H1 (cell line): ENCODE measurements at regions not wholly inside any gene's neighbourhood (a gene's known extent, or its start where the extent isn't known, plus 50 kb on each side); places are given as distances from the start of the nearest gene placed in this dataset.

ENCODE experiments used
- CBX8 ChIP-seq: fragments of 300-800, 300-1000 bp; sonication (generic); IDR thresholded peaks from 2 replicates; pipeline ENCODE4 v1.7.1; 2016; ENCODE audit warnings: low read depth, low read length, borderline replicate concordance
- EGR1 ChIP-seq: IDR thresholded peaks from 2 replicates; pipeline ENCODE4 v1.6.1; 2011; ENCODE audit warnings: low read depth, low read length, borderline replicate concordance
- EP300 ChIP-seq, 2 experiments: IDR thresholded peaks; 1 replicate in 1 of 2; 2 replicates in 1 of 2; pipeline ENCODE4 v1.6.1; 2011 to 2012; ENCODE audit warnings: low read depth in 2 of 2, low read length in 2 of 2, mild to moderate bottlenecking in 2 of 2, borderline replicate concordance in 1 of 2, inconsistent platforms in 1 of 2, moderate library complexity in 1 of 2
- KDM1A ChIP-seq: fragments of 200-600, 300-600 bp; sonication (generic); IDR thresholded peaks from 2 replicates; pipeline ENCODE4 v1.7.1; 2016; ENCODE audit warnings: mild to moderate bottlenecking, low read length, borderline replicate concordance
- POLR2A ChIP-seq, 2 experiments: IDR thresholded peaks; 1 replicate in 1 of 2; 2 replicates in 1 of 2; pipeline ENCODE4 v1.6.1; 2011; ENCODE audit warnings: low read depth in 2 of 2, low read length in 2 of 2, mild to moderate bottlenecking in 2 of 2; ENCODE audit errors: control extremely low read depth in 1 of 2
- POLR2AphosphoS5 ChIP-seq: IDR thresholded peaks from 2 replicates; pipeline ENCODE4 v1.6.1; 2011; ENCODE audit warnings: low read depth, low read length
- TF ChIP-seq, protein P1 (sequence below), 3 experiments: IDR thresholded peaks; 1 replicate in 2 of 3; 2 replicates in 1 of 3; pipeline versions ENCODE4 v1.5.1 to v1.6.1; 2011; ENCODE audit warnings: low read length in 3 of 3, mild to moderate bottlenecking in 3 of 3, inconsistent platforms in 2 of 3, low read depth in 1 of 3, moderate library complexity in 1 of 3; ENCODE audit not compliant: insufficient read depth in 1 of 3; ENCODE audit errors: control extremely low read depth in 1 of 3
- TF ChIP-seq, protein P2 (sequence below): IDR thresholded peaks from 2 replicates; pipeline ENCODE4 v1.6.1; 2011; ENCODE audit warnings: low read length, improper control_type of control experiment

DNA sequence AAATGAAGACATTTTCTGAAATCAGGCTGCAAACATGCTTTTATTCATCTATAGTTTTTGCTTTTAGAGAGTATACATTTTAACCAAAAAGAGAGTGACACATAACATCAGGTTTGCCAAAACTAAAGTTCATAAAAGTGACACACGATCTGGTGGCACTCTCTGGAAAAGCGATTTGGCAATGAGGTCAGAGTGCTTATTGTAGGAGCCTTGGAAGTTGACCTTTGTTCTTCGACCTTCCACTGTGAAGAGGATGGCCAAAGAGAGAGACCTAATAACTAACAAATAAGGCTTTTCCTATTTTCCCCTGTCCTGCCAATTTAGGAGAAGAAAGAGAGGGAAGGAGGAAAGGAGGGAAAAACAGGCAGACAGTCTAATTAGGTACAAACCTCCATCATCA is 230.1 kb downstream of the SIM1 start:
- TF ChIP-seq KDM1A (no peak), CBX8 (no peak), EP300 (IDR thresholded peaks at IDR 0.05; ENCODE audit: borderline replicate concordance in 1 of 2, low read depth in 2 of 2, low read length in 2 of 2) (no peak), EGR1 (no peak), POLR2AphosphoS5 (no peak), POLR2A (IDR thresholded peaks at IDR 0.05; ENCODE audit: control extremely low read depth in 1 of 2, low read depth in 2 of 2, low read length in 2 of 2) (no peak)
- TF ChIP-seq, protein P1, sequence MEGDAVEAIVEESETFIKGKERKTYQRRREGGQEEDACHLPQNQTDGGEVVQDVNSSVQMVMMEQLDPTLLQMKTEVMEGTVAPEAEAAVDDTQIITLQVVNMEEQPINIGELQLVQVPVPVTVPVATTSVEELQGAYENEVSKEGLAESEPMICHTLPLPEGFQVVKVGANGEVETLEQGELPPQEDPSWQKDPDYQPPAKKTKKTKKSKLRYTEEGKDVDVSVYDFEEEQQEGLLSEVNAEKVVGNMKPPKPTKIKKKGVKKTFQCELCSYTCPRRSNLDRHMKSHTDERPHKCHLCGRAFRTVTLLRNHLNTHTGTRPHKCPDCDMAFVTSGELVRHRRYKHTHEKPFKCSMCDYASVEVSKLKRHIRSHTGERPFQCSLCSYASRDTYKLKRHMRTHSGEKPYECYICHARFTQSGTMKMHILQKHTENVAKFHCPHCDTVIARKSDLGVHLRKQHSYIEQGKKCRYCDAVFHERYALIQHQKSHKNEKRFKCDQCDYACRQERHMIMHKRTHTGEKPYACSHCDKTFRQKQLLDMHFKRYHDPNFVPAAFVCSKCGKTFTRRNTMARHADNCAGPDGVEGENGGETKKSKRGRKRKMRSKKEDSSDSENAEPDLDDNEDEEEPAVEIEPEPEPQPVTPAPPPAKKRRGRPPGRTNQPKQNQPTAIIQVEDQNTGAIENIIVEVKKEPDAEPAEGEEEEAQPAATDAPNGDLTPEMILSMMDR (IDR thresholded peaks at IDR 0.05; ENCODE audit: control extremely low read depth in 1 of 3, insufficient read depth in 1 of 3, low read depth in 1 of 3, low read length in 3 of 3): no peak
- TF ChIP-seq, protein P2, sequence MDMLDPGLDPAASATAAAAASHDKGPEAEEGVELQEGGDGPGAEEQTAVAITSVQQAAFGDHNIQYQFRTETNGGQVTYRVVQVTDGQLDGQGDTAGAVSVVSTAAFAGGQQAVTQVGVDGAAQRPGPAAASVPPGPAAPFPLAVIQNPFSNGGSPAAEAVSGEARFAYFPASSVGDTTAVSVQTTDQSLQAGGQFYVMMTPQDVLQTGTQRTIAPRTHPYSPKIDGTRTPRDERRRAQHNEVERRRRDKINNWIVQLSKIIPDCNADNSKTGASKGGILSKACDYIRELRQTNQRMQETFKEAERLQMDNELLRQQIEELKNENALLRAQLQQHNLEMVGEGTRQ: no peak
